Islet precursor cell (in vitro differentiated cells): ENCODE measurements at regions not wholly inside any gene's neighbourhood (a gene's known extent, or its start where the extent isn't known, plus 50 kb on each side); places are given as distances from the start of the nearest gene placed in this dataset.
A peak's percentile ranks its signal among the peaks of the same experiment; 100 is the strongest.
"Not testable (repeated sequence)": the region's sequence is repeated elsewhere in the genome, so short reads cannot be mapped to it uniquely, and the experiment has no call there.

Source experiments
- DNase-seq: peaks from one replicate; pipeline ENCODE4 v3.0.0-alpha.2; 2018

GRCh38 chr6:97697456-97697855, 414.4 kb upstream of the MMS22L start:
- DNase-seq = peak; percentile 61

GRCh38 chr6:97701801-97702200, 418.8 kb upstream of the MMS22L start:
- no peak for DNase-seq

- DNase-seq = no peak
These were observed 419.2 kb upstream of the MMS22L start for GRCh38 chr6:97702248-97702647.

GRCh38 chr6:97703661-97704060, 420.6 kb upstream of the MMS22L start:
- DNase-seq = no peak

- DNase-seq = peak; percentile 57
These were observed 422.6 kb upstream of the MMS22L start for GRCh38 chr6:97705568-97705967.

GRCh38 chr6:97712751-97713150, 429.7 kb upstream of the MMS22L start:
- DNase-seq = no peak

- no peak for DNase-seq
These were observed 431.8 kb upstream of the MMS22L start for GRCh38 chr6:97714772-97715171.

GRCh38 chr6:97717086-97717485, 434.1 kb upstream of the MMS22L start:
- no peak for DNase-seq

- DNase-seq = no peak
These were observed 443.4 kb upstream of the MMS22L start for GRCh38 chr6:97726378-97726777.

- DNase-seq = no peak
These were observed 449.0 kb upstream of the MMS22L start for GRCh38 chr6:97732045-97732444.

- DNase-seq = no peak
These were observed 474.6 kb upstream of the MMS22L start for GRCh38 chr6:97757575-97757974.

GRCh38 chr6:97765461-97765860, 482.4 kb upstream of the MMS22L start:
- DNase-seq = no peak

- DNase-seq = no peak
These were observed 488.4 kb upstream of the MMS22L start for GRCh38 chr6:97771372-97771771.

- no peak for DNase-seq
These were observed 492.0 kb upstream of the MMS22L start for GRCh38 chr6:97775012-97775411.

GRCh38 chr6:97778290-97779038, 495.4 kb upstream of the MMS22L start:
- no peak for DNase-seq

- DNase-seq = not testable (repeated sequence)
These were observed 496.2 kb upstream of the MMS22L start for GRCh38 chr6:97779039-97779766.

GRCh38 chr6:97790926-97791590, 508.0 kb upstream of the MMS22L start:
- no peak for DNase-seq

GRCh38 chr6:97805596-97805995, 522.6 kb upstream of the MMS22L start:
- no peak for DNase-seq

GRCh38 chr6:97812940-97813339, 529.9 kb upstream of the MMS22L start:
- no peak for DNase-seq

GRCh38 chr6:97813889-97814567, 531.0 kb upstream of the MMS22L start:
- DNase-seq = no peak

- DNase-seq = no peak
These were observed 532.3 kb upstream of the MMS22L start for GRCh38 chr6:97815301-97815812.

GRCh38 chr6:97816526-97816925, 533.5 kb upstream of the MMS22L start:
- DNase-seq = no peak

GRCh38 chr6:97819710-97820109, 536.7 kb upstream of the MMS22L start:
- no peak for DNase-seq
